H9 (cell line): ENCODE measurements at regions not wholly inside any gene's neighbourhood (a gene's known extent, or its start where the extent isn't known, plus 50 kb on each side); places are given as distances from the start of the nearest gene placed in this dataset.

Experiments used
- DNase-seq: peaks from one replicate; pipeline ENCODE4 v3.0.0-alpha.2; 2017
- H2AFZ ChIP-seq: one replicate; pipeline ENCODE4 v1.6.1; 2013; ENCODE audit warnings: mild to moderate bottlenecking, low read length, control low read depth, moderate library complexity
- H2AK5ac ChIP-seq: 2 replicates; pipeline ENCODE4 v1.6.1; 2013; ENCODE audit warnings: low read length, control low read depth, mixed read lengths; ENCODE audit not compliant: insufficient read length
- H2BK120ac ChIP-seq: one replicate; pipeline ENCODE4 v1.6.1; 2013; ENCODE audit warnings: low read depth, mild to moderate bottlenecking, low read length, control low read depth, inconsistent platforms; ENCODE audit not compliant: poor library complexity, severe bottlenecking
- H2BK12ac ChIP-seq: 2 replicates; pipeline ENCODE4 v1.6.1; 2013; ENCODE audit warnings: low read length, control low read depth, mixed read lengths, low read depth; ENCODE audit not compliant: insufficient read length
- H2BK15ac ChIP-seq: 2 replicates; pipeline ENCODE4 v1.6.1; 2013; ENCODE audit warnings: low read depth, low read length, control low read depth
- H2BK20ac ChIP-seq: one replicate; pipeline ENCODE4 v1.6.1; 2013; ENCODE audit warnings: low read depth, mild to moderate bottlenecking, low read length, control low read depth, inconsistent platforms; ENCODE audit not compliant: poor library complexity, severe bottlenecking
- H2BK5ac ChIP-seq: 2 replicates; pipeline ENCODE4 v1.6.1; 2013; ENCODE audit warnings: low read length, control low read depth, mixed read lengths; ENCODE audit not compliant: insufficient read length
- H3K14ac ChIP-seq: 2 replicates; pipeline ENCODE4 v1.6.1; 2013; ENCODE audit warnings: low read length, control low read depth; ENCODE audit not compliant: insufficient read depth
- H3K18ac ChIP-seq: 2 replicates; pipeline ENCODE4 v1.6.1; 2013; ENCODE audit warnings: low read depth, mild to moderate bottlenecking, mixed read lengths, low read length, control low read depth; ENCODE audit not compliant: insufficient read length
- H3K23ac ChIP-seq: 2 replicates; pipeline ENCODE4 v1.6.1; 2013; ENCODE audit warnings: low read length, control low read depth, mixed read lengths, low read depth; ENCODE audit not compliant: insufficient read length
- H3K23me2 ChIP-seq: 2 replicates; pipeline ENCODE4 v1.6.1; 2013; ENCODE audit warnings: low read depth, mild to moderate bottlenecking, mixed read lengths, low read length, control low read depth; ENCODE audit not compliant: insufficient read length, poor library complexity, severe bottlenecking
- H3K27ac ChIP-seq: 2 replicates; pipeline ENCODE4 v1.5.1; 2013; ENCODE audit warnings: low read length, control low read depth, mixed read lengths, low read depth; ENCODE audit not compliant: insufficient read length
- H3K27me3 ChIP-seq: 2 replicates; pipeline ENCODE4 v1.6.1; 2013; ENCODE audit warnings: low read length, control low read depth, inconsistent platforms; ENCODE audit not compliant: insufficient read depth
- H3K4ac ChIP-seq: 2 replicates; pipeline ENCODE4 v1.6.1; 2013; ENCODE audit warnings: low read depth, mild to moderate bottlenecking, control low read depth, inconsistent platforms, low read length, moderate library complexity
- H3K4me1 ChIP-seq: 2 replicates; pipeline ENCODE4 v1.6.1; 2013; ENCODE audit warnings: low read length, control low read depth, inconsistent platforms; ENCODE audit not compliant: insufficient read depth
- H3K4me2 ChIP-seq: 2 replicates; pipeline ENCODE4 v1.6.1; 2013; ENCODE audit warnings: low read length, control low read depth, mixed read lengths; ENCODE audit not compliant: insufficient read length, insufficient read depth
- H3K56ac ChIP-seq: 2 replicates; pipeline ENCODE4 v1.6.1; 2013; ENCODE audit warnings: low read depth, mild to moderate bottlenecking, mixed read lengths, low read length, control low read depth; ENCODE audit not compliant: insufficient read length
- H3K79me1 ChIP-seq: 2 replicates; pipeline ENCODE4 v1.6.1; 2013; ENCODE audit warnings: low read depth, mild to moderate bottlenecking, moderate library complexity, low read length, control low read depth, inconsistent platforms; ENCODE audit not compliant: insufficient read depth, poor library complexity, severe bottlenecking
- H3K79me2 ChIP-seq: 2 replicates; pipeline ENCODE4 v1.6.1; 2013; ENCODE audit warnings: low read length, control low read depth, inconsistent platforms; ENCODE audit not compliant: insufficient read depth
- H3K9ac ChIP-seq: 2 replicates; pipeline ENCODE4 v1.6.1; 2013; ENCODE audit warnings: low read length, control low read depth, mixed read lengths; ENCODE audit not compliant: insufficient read length; ENCODE audit errors: extremely low read depth
- H3K9me3 ChIP-seq: one replicate; pipeline ENCODE4 v1.6.1; 2013; ENCODE audit warnings: low read depth, low read length, inconsistent platforms; ENCODE audit not compliant: control insufficient read depth
- H3T11ph ChIP-seq: one replicate; pipeline ENCODE4 v1.6.1; 2013; ENCODE audit warnings: mild to moderate bottlenecking, low read length, control low read depth, inconsistent platforms
- H4K20me1 ChIP-seq: one replicate; pipeline ENCODE4 v1.6.1; 2013; ENCODE audit not compliant: control insufficient read depth, insufficient read length, insufficient read depth
- H4K5ac ChIP-seq: 2 replicates; pipeline ENCODE4 v1.6.1; 2013; ENCODE audit warnings: low read depth, mild to moderate bottlenecking, mixed read lengths, low read length, control low read depth; ENCODE audit not compliant: insufficient read length
- H4K8ac ChIP-seq: replicated peaks from 2 replicates; pipeline ENCODE4 v1.6.1; 2013; ENCODE audit warnings: low read length, control low read depth, mixed read lengths, low read depth; ENCODE audit not compliant: insufficient read length
- H4K91ac ChIP-seq: 2 replicates; pipeline ENCODE4 v1.6.1; 2013; ENCODE audit warnings: low read depth, mild to moderate bottlenecking, moderate library complexity, mixed read lengths, low read length, control low read depth; ENCODE audit not compliant: insufficient read length
- H3K27ac Mint-ChIP-seq, 3 experiments: 2 replicates in 2 of 3; 3 replicates in 1 of 3; pipeline ENCODE4 v1.8.0; 2020 to 2021; ENCODE audit warnings: mixed read lengths in 3 of 3, mild to moderate bottlenecking in 1 of 3, moderate library complexity in 1 of 3
- H3K27me3 Mint-ChIP-seq: 2 replicates; pipeline ENCODE4 v1.8.0; 2021; ENCODE audit warnings: low read depth, mild to moderate bottlenecking, moderate library complexity, mixed read lengths
- H3K36me3 Mint-ChIP-seq, 3 experiments: 2 replicates in 2 of 3; 3 replicates in 1 of 3; pipeline ENCODE4 v1.8.0; 2020 to 2021; ENCODE audit warnings: low read depth in 3 of 3, mixed read lengths in 3 of 3; ENCODE audit not compliant: insufficient read depth in 1 of 3
- H3K4me1 Mint-ChIP-seq, 2 experiments: 2 replicates each; pipeline ENCODE4 v1.8.0; 2020; ENCODE audit warnings: mixed read lengths in 2 of 2
- H3K4me3 Mint-ChIP-seq, 2 experiments: 2 replicates in 1 of 2; 3 replicates in 1 of 2; pipeline ENCODE4 v1.8.0; 2020 to 2021; ENCODE audit warnings: mild to moderate bottlenecking in 2 of 2, mixed read lengths in 2 of 2, moderate library complexity in 1 of 2
- H3K9me3 Mint-ChIP-seq, 2 experiments: 2 replicates in 1 of 2; 3 replicates in 1 of 2; pipeline ENCODE4 v1.8.0; 2020; ENCODE audit warnings: mild to moderate bottlenecking in 2 of 2, mixed read lengths in 2 of 2, moderate library complexity in 1 of 2
- CTCF ChIP-seq: fragments of 200-600 bp; sonication (generic); conservative IDR thresholded peaks from 3 replicates; pipeline ENCODE4 v1.8.0; 2021; ENCODE audit warnings: antibody characterized with exemption, mild to moderate bottlenecking
- WGBS: extraction: QIAGEN DNeasy Blood & Tissue Kit; methylation state at CpG from one replicate; pipeline ENCODE4 v1.1.7; 2013; ENCODE audit warnings: missing lambda C conversion rate, low lambda C conversion rate, mixed read lengths; ENCODE audit not compliant: insufficient read length; ENCODE audit errors: extremely low coverage; 5-methylcytosine and 5-hydroxymethylcytosine counted together

- WGBS, result no CpG with 5 or more reads among the region's 10 CpGs
Measured at GRCh38 chr9:91073049-91073810, 271.6 kb downstream of the SYK start.

More at GRCh38 chr9:91073049-91073810, 271.6 kb downstream of the SYK start:
- Histone ChIP-seq H2AK5ac (no peak overlapping the region), H4K5ac (no peak overlapping the region), H2BK12ac (no peak overlapping the region), H3K9me3 (no peaks in the 10 kb centered on the region), H4K91ac (no peak overlapping the region), H3K27ac (no peak overlapping the region), H3K79me1 (no peaks in the 10 kb centered on the region), H2BK15ac (no peak overlapping the region), H3T11ph (no peak overlapping the region), H2BK5ac (no peak overlapping the region), H3K27me3 (no peaks in the 10 kb centered on the region), H3K14ac (no peak overlapping the region), H2BK20ac (no peak overlapping the region), H3K4me1 (no peaks in the 10 kb centered on the region), H3K18ac (no peak overlapping the region), H3K23ac (no peak overlapping the region), H3K23me2 (no peaks in the 10 kb centered on the region), H2AFZ (no peak overlapping the region), H4K20me1 (no peaks in the 10 kb centered on the region), H3K4ac (no peak overlapping the region), H3K79me2 (no peaks in the 10 kb centered on the region), H3K9ac (no peak overlapping the region), H4K8ac (no peak overlapping the region), H2BK120ac (no peak overlapping the region), H3K4me2 (no peak overlapping the region), H3K56ac (no peak overlapping the region)
- Mint-ChIP-seq H3K9me3 (no peaks in the 10 kb centered on the region; a peak in 1 of 5 replicates), H3K27me3 (no peaks in the 10 kb centered on the region; the same call in 1 of the 2 replicates), H3K36me3 (no peaks in the 10 kb centered on the region; a peak in 1 of 7 replicates), H3K27ac (no peak overlapping the region), H3K4me1 (peaks cover 11 to 12% of the 10 kb centered on the region in 2 experiments), H3K4me3 (no peak overlapping the region)
- DNase-seq, result no peak
- TF ChIP-seq CTCF, result no peak
